ENCODE measurements at regions not wholly inside any gene's neighbourhood (a gene's known extent, or its start where the extent isn't known, plus 50 kb on each side); places are given as distances from the start of the nearest gene placed in this dataset.

DNA sequence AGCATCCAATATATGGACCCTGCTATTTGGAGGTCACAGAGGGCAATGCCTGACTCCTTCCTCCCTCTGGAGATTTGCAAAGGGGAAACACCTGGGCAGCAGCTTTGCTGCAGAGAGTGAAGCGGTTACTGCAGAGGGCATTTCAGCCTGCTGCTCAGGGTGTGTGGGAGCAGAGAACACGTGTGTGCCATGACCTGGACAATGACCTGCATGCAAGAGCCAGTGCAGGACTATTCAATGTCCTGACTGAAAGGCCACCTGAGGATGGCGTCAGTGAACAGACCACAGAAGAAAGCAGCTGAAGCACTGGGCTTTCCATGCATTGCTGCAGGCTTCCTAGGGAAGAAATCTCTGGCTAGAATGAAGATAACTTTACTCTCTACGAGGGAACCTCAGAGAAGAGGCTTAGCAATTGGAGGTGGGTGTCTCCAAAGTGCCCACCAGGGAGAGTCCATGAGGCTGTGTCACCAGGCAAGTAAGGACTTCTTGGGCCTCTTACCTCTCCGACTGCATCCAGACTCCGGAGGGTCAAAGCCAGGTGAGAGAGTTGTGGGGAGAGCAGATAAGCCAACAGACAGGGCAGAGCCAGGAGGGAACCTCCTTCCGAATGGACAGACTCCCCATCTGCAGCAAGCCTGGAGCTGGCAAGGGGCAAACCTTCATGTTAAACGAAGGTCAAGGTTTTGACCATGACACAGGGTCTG is 52.9 kb upstream of the PMEPA1 start:
- no peak for DNase-seq (ENCODE audit: low read depth)

DNA sequence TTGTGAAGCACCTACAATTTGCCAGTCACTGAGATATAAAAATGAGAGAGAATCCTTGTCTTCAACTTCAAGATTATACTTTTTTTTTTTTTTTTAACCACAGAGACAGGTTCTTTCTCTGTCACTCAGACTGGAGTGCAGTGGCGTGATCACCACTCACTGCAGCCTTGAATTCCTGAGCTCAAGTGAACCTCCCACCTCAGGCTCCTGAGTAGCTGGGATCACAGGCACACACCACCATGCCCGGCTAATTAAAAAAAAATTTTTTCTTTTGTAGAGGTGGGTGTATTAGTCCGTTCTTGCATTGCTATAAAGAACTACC is 51.6 kb upstream of the PMEPA1 start:
- DNase-seq (ENCODE audit: low read depth), result no peak

DNA sequence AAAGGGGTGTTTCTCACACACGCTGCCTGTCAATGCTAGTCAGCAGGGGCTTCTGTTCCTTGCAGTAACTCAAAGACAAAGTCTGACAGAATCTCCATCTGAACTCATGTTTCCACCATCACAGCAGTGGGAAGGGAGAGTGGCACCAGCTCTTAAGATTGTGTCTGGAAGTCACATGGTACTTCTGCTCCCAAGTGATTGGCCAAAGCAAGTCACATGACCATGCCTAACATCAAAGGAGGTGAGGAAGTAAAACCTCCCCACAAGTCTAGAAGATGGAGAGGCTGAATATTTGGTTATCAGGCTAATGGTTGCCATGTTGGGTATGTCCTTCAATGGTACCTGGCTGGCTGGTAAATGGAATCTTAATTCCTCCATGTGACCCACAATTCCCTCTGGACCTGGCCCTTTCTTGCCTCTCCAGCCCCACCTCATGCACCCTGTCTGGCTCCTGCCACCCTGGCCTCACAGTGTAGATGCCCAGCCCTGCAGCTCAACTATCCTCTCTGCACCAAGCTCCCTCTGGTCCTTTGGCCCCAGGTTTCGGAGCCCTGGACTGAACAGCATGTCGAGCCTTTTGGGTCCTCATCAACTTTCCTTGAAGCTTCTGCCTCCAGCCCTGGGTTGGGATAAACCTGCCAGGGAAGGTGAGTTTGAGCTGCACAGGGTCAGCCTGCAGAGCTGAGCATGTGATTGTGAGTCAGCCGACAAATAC is 51.0 kb upstream of the PMEPA1 start:
- no peak for DNase-seq (ENCODE audit: low read depth)

DNA sequence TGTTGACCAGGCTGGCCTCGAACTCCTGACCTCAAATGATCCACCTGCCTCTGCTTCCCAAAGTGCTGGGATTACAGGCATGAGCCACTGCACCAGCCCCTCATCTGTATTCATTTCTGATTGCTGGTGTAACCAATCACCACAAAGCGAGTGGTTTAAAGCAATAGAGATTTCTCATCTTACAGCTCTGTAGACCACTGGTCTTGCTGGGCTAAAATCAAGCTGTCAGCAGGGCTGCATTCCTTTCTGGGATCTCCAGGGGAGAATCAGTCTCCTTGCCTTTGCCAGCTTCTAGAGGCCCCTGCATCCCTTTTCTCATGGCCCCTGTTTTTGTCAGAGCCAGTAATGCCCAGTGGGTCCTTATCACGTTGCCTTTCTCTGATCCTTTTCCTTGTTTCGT is 49.9 kb upstream of the PMEPA1 start:
- DNase-seq (ENCODE audit: low read depth), result no peak
